ENCODE measurements at regions not wholly inside any gene's neighbourhood (a gene's known extent, or its start where the extent isn't known, plus 50 kb on each side); places are given as distances from the start of the nearest gene placed in this dataset.
"Not testable (repeated sequence)": the region's sequence is repeated elsewhere in the genome, so short reads cannot be mapped to it uniquely, and the experiment has no call there.

DNA sequence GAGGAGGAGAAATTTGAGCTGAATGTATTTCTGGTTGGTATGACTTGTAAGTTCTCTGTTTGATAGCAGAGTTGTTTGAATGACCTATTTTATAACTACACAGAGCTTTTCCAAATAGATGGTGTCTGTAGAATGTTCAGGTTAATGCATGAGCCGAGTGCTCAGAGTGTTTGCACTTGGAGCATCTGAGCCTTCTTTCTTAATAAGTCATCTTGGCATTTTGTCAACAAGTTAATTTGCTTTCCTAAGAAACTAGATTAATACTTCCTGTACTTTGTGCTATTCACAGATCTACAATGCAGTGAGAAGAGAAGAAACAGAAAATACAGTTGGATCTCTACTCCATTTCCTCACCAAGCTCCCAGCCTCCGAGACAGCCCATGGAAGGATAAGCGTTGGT lies 138.2 kb downstream of the PLCE1 start:
- DNase-seq, result no peak

DNA sequence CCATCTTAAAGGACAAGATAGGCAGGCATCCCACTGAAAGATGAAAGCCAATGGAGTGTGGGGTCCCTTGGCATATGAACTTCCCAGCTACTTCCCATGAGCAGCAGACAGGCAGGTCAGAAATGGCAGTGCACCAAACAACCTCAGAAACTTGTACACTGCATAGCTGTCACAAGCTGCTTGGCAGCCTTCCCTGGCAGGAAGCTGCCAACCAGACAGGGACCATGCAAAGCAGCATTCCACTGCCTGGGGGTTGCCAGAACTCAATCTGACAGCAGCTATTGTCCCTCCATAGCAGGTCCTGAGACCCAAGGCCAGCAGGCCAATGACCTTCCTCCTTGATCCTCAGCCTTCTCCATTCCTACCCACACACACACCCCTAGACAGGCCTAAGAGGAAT lies 139.5 kb downstream of the PLCE1 start:
- no peak for DNase-seq

DNA sequence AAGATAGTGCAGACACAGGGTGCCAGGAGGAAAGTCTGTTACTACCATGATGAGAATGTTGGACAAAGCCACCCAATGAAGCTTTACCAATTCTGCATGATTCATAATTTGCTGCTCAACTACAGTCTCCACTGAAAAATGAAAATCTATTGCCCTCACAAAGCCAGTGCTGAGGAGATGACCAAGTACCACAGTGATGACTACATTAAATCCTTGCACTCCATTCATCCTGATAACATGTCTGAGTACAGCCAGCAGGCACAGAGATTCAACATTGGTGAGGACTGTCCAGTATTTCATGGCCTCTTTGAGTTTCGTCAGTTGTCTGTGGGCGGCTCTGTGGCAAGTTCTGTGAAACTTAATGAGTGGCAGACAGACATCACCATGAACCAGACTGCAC lies 144.0 kb downstream of the PLCE1 start:
- DNase-seq, result no peak

DNA sequence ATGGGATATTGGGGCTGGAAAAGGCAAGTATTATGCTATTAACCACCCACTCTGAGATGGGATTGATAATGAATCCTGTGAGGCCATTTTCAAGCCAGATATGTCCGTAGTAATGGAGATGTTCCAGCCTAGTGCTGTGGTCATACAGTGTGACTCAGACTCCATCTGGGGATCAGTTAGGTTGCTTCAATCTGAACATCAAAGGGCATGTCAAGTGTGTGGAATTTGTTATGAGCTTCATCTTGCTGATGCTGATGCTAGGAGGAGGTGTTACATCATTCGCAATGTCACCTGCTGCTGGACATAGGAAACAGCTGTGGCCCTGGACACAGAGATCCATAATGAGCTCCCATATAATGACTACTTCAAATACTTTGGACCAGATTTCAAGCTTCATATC lies 144.7 kb downstream of the PLCE1 start:
- DNase-seq, result no peak

- no peak for DNase-seq
Observed at GRCh38 chr10:94143261-94143660, 149.5 kb downstream of the PLCE1 start.

GRCh38 chr10:94146313-94146712 lies 152.6 kb downstream of the PLCE1 start:
- DNase-seq, result no peak

- no peak for DNase-seq
Observed at GRCh38 chr10:94146746-94147145, 153.0 kb downstream of the PLCE1 start.

DNA sequence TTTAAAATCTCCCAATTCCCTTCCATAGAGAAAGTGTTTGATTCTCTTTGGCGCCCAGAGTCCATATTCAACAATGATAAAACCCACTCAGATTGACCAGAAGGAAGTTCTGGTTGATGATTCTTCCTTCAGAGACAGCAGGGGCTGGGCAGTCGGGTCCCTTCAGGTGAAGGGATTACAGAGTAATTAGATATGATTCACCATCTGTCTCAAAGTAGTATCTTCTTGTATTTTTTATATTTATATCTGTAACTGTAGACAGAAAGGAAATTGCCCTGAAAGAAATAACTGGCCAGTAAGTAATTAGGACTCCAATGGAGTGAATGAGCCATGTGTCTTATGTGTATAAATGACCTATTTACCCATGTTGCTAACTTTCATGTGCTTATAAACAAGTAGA lies 156.0 kb downstream of the PLCE1 start:
- DNase-seq, result no peak

- no peak for DNase-seq
Observed at GRCh38 chr10:94150541-94151184, 156.9 kb downstream of the PLCE1 start.

DNA sequence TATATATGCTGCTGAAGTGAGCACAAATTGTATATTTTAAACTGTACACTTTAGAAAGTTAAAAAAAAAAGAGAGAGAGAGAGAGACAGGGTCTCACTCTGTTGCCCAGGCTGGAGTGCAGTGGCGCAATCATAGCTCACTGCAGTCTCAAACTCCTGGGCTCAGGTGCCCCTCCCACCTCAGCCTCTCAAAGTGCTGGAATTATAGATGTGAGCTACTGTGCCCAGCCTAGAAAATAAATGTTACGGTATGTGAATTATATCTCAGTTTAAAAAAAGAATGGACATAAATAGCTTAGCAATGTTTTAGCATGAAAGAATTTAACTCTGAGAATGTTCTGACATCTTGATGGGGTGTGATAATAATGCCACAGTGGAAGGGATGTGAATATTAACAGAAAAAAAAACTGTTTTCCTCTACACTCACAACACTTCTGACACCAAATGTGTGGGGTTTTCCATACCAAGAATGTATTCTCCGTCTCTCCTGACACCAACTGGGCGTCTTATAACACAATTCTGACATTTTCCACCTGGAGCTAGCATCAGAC lies 162.1 kb downstream of the PLCE1 start:
- DNase-seq, result no peak

DNA sequence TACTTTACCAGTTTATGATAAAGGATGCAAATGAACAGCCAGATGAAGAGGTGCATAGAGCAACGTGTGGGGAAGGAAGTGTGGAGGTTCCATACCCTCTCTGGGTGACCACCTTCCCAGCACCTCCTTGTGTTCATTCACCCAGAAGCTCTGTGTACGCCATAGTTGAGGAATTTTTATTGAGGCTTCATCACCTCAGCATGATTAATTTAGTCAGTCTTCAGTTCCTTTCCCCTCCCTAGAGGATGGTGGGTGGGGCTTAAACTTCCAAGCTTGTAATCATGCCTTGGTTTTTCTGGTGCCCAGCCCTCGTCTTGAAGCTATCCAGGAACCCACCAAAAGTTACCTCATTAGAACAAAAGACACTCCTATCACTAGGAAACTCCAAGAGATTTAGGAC lies 162.7 kb downstream of the PLCE1 start:
- no peak for DNase-seq

DNA sequence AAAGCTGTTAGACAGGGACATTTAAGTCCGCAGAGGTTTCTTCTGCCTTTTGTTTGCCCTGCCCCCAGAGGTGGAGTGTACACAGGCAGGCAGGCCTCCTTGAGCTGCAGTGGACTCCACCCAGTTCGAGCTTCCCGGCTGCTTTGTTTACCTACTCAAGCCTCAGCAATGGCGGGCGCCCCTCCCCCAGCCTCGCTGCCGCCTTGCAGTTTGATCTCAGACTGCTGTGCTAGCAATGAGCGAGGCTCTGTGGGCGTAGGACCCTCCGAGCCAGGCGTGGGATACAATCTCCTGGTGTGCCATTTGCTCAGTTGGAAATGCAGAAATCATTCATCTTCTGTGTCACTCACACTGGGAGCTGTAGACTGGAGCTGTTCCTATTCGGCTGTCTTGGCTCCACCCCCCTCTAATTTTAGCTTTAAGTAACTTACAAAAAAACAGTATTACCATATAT lies 171.5 kb downstream of the PLCE1 start:
- DNase-seq, result not testable (repeated sequence)

DNA sequence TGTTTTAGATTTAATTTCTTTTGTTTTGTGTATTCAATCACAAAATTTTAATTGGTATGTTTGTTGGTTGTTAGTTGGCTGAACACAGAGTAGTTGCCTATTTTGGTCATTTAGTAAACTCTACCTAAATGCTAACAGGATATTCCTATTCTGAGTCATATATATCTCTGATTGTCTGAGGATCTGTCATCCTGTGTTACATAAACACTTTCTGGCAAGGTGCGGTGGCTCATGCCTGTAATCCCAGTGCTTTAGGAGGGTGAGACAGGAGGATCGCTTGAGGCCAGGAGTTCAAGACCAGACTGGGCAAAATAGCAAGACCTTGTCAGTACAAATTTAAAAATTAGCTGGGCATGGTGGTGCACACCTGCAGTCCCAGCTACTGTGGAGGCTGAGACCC lies 178.6 kb downstream of the PLCE1 start:
- DNase-seq, result no peak

- DNase-seq, result no peak
Observed at GRCh38 chr10:94173594-94173993, 179.9 kb downstream of the PLCE1 start.

DNA sequence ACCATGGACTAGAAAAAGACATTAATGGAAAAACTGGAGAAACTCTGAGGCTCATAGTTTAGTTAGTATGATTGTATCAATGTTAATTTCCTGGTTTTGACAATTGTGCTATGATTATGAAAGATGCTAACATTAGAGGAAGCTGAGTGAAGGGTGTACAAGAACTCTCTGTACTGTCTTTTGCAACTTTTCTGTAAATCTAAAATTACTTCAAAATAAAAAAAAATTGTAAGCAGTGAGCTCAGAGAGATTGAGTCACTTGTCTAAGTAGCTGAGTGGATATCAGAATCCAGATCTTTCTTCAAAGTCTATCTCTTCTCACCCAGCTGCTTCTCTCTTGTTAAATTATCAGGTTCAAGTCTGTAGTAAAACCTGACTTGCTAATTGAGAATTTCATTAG lies 181.1 kb downstream of the PLCE1 start:
- no peak for DNase-seq

DNA sequence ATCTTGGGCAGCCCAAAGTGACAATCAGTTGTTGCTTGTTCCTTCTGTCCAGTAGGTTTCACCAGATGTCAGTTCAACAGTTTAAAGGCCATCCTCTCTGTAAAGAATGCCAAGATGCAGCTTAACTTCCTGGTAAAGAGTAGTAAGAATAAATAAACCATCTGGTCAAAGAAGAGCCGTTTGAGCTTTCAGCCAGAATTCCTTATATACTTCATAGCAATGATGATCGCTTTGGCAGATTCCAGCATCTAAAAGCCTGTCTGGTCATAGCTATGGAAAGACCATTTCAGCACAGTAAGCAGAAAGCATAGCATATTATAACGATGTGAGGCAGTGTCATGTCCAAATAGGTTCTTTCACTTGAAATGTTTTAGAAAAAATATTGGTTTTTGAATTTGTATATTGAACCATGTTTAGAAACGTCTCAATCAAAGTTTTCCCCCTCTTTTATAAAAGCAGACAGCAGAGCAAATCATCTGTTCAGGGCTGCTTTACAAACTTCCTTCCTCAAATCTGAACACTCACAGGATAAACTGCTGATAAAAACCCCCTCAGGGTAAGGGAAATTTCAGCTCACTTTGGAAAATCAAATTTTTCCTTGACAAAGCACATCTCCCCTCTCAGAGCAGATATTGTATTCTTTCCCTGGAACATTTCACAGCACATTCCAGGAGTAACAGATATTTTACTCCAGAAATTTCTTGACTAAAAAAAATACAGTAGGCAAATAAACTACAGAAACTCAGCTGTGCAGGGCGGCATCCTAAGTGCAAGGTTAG lies 184.1 kb downstream of the NOC3L start:
- no peak for DNase-seq

DNA sequence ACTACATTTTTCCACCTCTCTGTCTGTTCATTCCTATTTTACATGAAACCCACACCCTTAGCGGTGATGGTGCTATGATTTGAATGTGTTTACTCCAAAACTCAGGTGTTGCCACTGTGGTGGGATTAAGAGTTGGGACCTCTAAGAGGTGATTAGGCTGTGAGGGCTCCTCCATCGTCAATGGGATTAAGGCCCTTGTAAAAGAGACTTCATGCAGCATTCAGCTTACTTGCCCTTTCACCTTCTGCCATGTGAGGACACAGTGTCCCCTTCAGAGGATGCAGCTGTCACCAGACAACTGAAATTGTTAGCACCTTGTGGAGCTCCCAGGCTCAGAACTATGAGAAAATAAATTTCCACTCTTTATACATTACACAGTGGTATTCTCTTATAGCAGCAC lies 182.2 kb downstream of the NOC3L start:
- DNase-seq, result no peak

GRCh38 chr10:94183666-94184264 lies 179.0 kb downstream of the NOC3L start:
- no peak for DNase-seq

DNA sequence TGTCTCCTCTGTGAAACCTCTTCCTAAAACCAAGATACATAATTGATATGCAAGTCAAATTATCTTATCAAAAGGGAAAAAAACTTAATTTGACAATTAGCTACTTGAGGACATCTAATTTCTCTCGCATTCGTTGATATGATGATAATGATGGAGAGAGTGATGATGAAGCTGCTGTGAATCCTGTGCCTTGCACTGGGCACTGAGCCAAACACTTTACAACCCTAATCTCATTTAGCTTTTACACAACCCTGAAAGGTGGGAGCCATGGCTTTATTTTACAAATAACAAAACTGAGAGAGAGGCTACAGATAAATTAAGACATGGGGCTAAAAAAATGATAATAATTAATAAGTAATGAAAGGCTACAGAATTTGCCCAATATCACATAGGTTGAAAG lies 176.0 kb downstream of the NOC3L start:
- no peak for DNase-seq

GRCh38 chr10:94192333-94192732 lies 170.4 kb downstream of the NOC3L start:
- no peak for DNase-seq

GRCh38 chr10:94192974-94193373 lies 169.8 kb downstream of the NOC3L start:
- no peak for DNase-seq

- DNase-seq, result no peak
Observed at GRCh38 chr10:94193466-94193924, 169.2 kb downstream of the NOC3L start.

DNA sequence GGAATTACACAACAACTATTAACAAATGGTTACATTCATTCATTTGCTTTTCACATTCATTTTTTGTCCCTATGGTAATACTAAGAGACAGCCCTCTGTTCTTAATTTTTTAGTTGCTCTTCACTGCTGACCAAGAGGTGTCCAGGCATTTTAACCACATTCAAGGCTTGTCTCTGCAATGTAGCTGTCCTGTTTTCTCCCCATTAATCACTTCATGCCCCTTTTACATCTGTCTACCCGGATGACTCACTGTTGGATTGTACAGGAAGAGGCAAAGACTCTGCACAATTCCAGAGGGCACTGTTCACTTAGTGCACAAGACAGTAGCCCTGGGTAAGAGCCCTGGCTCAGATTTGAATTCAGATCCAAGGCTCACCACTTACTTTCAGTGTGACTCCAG lies 168.5 kb downstream of the NOC3L start:
- no peak for DNase-seq

- no peak for DNase-seq
Observed at GRCh38 chr10:94197241-94197640, 165.5 kb downstream of the NOC3L start.

Measured in T-helper 9 cell (primary cell).